SK-MEL-5 (cell line): ENCODE measurements at regions not wholly inside any gene's neighbourhood (a gene's known extent, or its start where the extent isn't known, plus 50 kb on each side); places are given as distances from the start of the nearest gene placed in this dataset.

Experiments
- DNase-seq: peaks from one replicate; pipeline ENCODE4 v3.0.0-alpha.2; 2016; ENCODE audit warnings: low read depth, low spot score
- in situ Hi-C: cut with HindIII; loops from 2 replicates; pipeline ENCODE4 v1.10.0; 2016; ENCODE audit warnings: low sequenced_read_pairs, high pct_unique_total_duplicates, low pct_unique_long_range_greater_than_20kb

DNA sequence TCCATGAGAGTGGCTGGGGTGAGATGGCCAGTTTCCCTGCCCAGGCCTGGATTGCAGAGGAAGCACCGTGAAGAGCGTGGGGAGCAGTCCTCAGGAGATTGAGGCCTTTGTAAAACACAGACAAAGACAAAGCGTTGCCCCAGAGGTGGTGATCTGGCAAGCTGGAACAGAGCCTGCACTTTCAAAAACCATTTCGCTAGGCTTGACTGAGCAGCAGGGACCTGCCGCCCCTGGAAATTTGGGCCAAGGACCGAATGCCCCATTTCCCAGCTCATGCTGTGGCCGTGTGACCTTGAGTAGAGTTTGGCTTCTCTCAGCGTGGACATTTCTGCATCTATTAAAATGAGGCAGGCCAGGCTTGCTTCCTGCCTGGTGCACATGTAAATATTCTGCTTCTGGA, 381.4 kb downstream of the BCOR start:
- no peak for DNase-seq
- in situ Hi-C loops, result no loop called here

DNA sequence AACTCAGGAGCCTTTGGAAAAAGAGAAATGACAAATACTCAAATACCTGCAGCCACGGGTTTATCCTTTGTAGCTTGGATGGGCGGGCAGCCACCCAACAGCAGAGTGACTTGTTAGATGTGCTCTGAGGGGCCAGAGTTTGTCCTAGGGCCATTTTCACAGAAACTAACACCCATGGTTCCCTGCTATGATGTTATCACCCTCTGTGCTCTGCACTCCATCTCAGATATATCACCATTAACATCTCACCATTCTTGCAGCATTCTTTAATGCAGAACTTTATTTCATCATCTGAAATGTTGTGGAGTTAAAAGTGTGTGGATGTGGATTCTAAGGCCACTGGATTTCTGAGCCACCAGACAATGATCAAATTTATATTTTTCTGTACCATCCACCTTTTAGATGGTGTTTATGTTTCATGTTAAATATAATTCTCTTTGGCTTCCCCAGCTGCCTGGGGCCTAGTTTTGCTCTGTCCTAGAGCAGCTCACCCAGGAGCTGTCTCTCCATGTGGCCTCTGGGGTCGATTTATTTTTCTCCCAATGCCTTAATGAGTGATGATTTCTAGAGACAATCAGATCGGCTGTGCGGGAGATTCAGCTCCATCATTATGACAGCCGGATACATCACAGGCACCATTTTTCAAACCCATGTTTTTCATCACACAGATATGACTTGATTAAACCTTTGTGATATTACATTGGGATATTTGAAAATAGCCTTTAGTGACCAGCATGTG, 380.8 kb downstream of the BCOR start:
- no peak for DNase-seq
- in situ Hi-C loops, result no loop called here

DNA sequence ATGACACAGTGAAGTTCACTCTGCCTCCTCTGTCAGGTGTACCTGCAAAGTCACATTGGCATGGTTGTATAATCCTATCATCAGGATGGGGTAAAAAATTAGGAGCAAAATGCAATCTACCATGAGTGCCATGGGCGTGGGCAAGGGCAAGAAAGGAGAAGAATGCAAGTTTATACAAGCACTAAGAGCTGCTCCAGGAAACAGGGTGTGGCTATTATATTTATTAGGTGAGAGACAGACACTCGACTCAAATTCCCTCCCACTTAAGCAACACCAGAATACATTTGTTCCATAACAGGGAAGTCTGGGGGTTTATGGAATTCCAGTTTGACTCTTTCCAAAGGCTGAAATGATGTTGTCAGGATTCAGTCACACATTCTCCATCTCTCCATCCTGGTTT, 378.8 kb downstream of the BCOR start:
- DNase-seq, result no peak
- in situ Hi-C loops, result no loop called here

DNA sequence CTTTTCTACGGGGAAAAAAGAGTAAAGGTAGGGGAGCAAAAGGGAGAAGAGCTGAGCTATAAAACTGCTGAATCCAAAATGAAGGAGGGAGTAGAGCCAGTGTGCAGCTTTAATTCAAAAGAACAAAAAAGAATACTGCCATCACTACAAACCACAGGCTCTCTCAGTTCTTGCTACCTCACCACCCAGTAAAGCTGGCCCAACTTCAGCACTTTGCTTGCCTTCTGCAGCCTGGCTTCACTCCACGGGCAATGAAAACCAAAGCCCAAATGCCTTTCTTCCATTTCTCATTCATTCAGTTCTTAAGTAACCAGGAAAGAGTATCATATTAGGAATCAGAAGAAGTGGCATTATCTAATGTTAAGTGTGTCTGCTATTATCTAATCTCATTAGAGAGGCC, 376.8 kb downstream of the BCOR start:
- no peak for DNase-seq
- in situ Hi-C loops, result no loop called here

DNA sequence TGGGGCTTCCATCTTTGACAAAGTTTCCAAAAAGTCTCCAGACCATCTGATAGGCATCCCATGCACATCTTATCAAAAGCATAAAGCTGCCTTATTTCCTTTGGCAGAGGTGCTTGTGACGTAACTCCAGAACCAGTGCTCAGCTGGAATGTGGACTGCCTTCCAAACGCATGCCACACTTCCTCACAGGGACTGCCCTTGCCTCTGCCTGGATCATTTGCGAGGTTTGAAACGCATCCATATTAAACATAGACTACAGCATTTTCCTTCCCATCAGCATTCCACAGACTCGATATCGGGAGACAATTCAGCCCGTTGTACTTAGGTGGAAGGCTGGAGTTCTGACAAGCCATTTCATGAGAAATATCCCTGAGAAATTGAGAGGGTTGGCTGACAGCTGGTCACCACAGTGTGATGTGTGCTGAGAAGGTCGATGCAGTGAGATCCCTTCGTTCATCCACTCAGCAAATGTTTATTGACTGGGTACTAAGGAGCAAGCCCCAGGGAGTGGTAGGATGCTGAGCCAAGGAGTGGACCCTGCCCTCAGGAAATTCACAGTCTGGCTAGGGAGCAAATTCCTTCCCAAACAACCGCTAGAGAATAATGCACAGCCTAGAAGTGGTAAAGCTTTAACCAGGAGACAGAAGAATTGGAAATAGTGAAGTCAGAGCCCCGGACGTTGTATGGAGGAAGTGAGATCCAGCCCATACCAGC, 376.0 kb downstream of the BCOR start:
- in situ Hi-C loops, result no loop called here
- no peak for DNase-seq

DNA sequence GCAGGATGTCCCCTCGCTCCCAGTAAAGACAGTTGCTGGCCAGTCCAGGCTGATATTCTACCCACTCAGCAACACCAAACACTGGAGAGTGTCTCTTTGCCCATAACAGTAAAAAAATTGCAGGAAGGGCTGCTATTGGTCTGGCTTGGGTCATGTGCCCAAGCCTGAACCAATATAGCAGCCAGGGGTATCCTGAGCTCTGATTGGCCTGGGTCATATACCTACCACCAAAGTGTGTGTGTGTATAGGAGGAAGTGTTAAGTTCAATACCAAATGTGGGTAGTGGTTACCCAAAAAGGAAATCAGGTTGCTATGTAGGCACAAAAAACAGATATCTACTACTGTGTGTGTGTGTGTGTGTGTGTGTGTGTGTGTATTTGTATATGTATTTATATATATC, 373.2 kb downstream of the BCOR start:
- no peak for DNase-seq
- in situ Hi-C loops, result no loop called here

DNA sequence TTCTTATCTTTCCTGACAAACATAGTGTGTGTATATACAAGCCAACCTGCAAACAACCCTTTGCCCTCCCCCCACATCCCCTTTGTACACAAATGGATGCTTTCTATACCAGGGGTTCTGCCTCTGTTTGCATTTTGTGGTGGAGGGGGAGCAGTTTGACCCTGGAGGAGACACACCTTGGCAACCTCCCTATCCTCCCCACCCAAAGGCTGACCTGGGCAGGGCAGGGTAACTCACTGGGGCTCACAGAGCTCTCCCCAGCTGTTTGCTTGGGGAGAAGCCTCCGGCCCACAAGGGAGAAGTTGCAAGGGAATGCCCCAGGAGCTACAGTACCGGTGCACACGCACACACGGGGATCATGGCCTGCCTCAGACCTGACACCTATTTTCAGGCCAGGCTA, 372.6 kb downstream of the BCOR start:
- DNase-seq, result no peak
- in situ Hi-C loops, result no loop called here

DNA sequence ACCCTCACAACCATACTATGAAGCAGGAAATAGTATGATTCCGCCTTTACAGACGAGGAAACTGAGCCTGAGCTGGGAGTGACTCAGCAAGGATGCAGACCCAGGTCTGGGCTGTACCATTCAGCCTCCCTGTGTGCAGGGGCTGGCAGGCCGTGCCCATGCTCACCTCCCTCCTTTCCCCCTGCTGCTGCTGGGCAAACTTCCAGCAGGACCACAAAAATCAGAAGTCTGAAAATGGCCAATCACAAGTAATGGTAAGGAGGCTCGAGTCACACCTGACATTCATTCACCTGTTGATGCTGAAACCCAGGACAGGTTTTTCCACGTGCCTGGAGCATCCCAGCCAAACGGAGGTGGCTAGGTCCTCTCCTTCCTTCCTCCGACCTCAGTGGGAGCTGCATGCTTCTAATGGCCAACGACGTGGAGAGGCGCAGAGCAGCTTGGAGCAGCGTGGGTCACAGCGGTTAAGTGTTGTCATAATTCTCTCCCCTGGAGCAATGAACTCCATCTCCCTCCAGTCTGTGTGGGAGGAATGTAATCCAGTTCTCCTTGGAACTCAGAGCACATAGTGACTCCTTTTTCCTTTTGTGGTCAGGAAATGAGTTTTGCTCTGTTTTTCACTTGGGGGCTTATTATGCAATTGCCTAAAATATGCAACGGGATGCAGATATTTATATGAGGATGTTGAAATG, 371.7 kb downstream of the BCOR start:
- DNase-seq, result peak; percentile 20

DNA sequence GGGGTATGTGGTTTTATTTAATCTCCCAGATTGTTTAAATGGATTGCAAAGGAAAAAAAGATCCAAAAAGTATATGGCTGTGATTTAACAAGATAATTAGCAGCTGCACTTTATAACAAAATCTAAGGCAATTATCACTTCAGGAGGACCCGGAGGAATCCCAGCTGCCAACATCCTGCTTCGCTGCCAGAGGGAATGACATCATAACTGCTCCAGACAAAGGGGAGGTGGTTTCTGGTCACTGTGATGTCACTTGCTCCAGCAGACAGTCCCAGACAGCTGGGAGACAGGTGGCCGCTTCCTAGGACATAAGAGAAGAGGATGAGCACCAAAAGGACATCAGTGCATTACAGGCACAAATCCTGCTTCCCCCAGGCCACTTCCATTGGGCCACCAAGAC, 371.0 kb downstream of the BCOR start:
- no peak for DNase-seq
- in situ Hi-C loops, result no loop called here

More for the DNA sequence above, 371.7 kb downstream of the BCOR start:
- in situ Hi-C loops, result no loop called here

DNA sequence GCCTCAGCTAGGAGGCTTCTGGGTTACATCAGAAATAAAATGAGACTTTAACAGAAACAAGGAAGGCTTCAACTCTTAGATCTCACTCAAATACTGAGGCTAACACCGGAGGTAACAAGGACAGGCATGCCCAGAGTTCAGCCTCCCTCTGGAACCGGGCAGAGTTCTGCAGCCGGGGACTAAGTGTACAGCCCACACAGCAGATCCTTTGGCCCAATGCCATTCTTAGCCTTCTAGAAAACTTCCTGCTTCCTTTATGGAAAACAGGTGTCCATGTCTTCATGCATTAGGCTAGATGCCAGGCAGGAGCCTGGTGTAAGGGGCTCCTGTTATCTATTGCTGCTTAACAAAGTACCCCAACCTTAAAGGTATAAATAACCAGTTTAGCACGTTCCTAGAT, 369.7 kb downstream of the BCOR start:
- in situ Hi-C loops, result no loop called here
- DNase-seq, result no peak

DNA sequence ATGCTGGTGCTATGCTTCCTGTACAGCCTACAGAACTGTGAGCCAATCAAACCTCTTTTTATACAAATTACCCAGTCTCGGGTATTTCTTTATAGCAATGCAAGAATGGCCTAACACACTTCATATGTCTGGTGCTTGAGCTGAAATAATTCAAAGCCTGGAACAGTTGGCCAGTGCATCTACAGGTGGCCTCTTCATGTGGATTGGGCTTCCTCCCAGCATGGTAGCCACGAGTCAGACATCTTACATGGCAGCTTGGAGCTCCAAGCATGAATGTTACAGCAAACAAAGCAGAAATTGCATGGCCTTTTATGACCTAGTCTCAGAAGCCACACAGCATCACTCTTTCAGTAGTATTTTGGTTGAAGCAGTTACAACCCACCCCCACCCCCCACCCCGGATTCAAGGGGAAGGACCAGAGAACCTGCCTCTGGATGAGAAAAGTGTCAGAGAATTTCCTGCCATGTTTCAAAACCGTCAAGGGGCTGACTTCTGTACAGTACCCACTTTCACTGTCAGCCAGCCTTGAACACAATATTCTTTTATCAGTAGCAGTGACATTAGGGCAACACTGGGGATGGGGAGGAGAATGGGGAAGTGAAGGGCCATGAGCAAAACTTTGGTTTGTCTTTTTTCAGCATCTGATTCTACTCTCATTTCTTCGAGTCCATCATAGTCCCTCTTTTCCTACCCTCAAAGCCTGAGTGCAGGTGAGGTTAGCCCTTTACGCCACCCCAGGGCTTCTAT, 368.7 kb downstream of the BCOR start:
- in situ Hi-C loops, result no loop called here
- no peak for DNase-seq

DNA sequence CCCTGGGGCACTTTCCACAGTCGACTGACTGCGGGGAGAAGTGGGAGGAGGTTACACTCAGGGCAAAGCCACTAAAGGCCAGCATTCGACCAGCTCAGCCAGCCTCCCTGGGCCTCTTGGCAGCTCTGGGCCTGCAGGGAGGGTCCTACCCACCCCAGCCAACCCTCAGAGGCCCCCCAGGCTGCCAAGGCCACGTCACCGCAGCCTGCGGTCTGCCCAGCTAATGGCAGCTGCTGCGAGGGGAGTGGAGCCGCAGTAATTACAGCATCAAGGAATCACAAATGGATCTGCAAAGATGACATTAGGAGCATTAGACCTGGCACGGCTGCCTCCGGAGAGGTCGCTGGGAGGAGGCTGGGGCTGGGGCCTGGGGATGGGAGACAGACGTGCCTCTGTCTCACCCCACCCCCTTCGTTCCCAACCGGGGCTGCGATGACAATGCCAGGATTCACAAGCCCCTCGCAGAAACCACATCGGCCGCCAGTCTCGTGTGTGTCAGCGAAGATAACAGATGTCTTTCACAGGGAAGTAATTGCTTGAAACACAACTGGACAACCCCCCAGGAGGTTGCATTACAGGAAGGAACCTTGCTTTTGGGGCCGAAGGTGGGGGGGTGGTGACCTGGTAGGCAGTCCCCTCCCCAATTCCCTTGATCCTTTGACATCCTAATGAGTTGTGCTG, 367.6 kb downstream of the BCOR start:
- peak; percentile 85 for DNase-seq
- in situ Hi-C loops, result no loop called here

DNA sequence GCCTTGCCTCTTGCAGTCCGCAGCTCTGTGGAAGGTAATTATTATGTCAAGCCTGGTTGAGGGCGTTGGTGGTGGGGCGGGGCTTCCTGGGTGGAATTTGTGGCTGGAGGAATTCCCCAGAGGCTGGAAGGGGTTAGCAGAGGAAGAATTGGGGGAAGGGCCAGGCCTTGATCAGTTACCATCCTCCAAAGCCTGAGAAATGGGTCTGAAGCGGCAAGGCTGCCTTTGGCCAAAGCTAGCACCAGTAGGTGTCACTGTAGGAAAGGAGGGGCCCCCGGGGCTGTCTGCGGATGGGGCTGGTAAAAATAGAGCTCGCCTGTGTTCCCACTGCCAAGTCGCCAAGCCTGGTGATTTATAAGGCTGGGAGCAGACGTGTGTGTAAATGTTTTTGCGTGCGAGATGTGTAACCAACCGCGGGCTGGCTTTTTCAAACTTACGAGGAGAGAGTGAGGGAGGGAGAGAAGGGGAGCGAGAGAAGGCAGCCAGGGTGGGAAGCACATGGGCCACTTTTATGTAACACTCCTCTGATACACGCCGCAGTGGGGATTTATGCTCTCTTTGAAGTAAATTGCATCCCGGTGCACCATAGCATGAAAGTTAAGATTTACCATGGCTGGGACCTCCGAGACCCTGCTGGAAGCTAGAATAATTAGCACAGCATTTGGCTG, 367.0 kb downstream of the BCOR start:
- peak; percentile 82 for DNase-seq
- in situ Hi-C loops, result no loop called here

DNA sequence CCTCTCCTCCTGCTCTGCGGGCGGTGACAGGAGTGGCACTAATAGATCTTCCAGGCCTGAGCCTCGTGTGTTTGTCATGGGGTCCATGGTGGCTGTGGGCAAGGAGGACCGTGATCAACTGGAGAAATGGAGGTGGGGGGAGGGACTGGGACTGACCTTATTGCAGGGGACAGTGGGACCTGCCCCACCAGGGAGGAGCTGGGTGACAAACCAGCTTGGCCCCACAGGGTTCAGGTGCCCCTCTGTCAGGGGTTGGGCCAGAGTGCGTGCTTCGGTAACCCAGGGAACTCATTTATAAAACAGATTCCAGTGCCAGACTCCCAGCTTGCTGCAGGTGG, 366.5 kb downstream of the BCOR start:
- no peak for DNase-seq
- in situ Hi-C loops, result no loop called here

DNA sequence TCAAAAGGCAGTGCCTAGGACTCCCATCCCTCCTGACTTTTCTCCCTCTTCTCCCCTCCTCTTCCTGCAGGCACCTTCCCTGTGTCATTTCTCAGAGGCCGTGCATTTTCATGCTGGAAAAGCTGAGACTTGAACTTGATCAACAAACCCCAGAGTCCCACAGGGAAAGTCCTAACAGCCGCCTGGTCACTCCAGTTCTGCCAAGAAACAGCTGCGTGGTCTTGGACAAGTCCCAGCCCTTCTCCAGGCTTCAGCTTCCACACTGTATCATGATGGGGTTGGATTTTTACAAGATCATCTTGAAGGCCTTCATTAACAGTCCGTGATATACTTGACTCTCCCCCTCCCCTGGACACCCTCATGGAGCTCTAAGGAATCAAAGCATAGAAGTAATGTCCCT, 366.0 kb downstream of the BCOR start:
- no peak for DNase-seq
- in situ Hi-C loops, result no loop called here

DNA sequence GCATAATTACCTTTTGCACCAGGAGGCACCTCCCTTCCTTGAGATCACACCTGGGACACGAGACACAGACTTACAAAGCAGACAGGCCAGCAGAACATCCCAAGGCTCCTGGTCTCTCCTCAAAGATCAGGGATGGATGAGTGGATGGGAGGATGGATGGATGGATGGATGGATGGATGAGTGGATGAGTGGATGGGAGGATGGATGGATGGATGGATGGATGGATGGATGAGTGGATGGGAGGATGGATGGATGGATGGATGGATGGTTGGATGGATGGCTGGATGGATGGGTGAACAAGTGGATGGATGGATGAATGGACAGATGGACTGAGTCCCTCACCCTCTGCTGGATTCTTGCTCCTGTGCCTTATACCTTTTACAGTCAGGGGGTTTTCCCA, 364.0 kb downstream of the BCOR start:
- no peak for DNase-seq
- in situ Hi-C loops, result no loop called here

DNA sequence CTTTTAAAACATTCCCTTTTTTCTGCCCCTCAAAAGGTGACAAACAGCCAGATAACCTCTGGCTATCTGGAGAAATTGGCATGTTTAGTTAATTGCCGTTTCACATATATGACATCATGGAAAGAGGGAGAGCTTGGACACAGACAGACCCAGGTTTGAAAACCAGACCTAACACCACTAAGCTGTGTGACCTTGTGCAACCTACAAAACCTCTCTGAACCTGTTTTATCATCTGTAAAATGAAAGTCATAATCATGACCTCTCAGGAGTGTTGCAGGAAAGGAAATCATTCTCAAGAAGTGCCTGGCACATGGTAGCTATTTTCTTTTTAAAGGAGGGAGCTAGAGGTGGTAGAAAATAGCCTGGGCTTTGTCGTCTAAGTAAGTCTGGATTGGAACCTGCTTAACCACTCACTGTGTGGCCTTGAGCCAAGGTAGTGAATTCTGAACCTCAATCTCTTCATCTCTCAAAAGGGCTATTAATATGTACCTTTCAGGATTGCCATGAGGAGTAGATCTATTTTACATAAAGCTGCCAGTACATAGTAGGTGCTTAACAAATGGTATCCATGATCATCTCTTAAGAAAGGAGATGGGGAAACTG, 363.5 kb downstream of the BCOR start:
- in situ Hi-C loops, result no loop called here
- DNase-seq, result no peak
